GM21717 (cell line): ENCODE measurements at regions not wholly inside any gene's neighbourhood (a gene's known extent, or its start where the extent isn't known, plus 50 kb on each side); places are given as distances from the start of the nearest gene placed in this dataset.
A peak's percentile ranks its signal among the peaks of the same experiment; 100 is the strongest.
"Not testable (repeated sequence)": the region's sequence is repeated elsewhere in the genome, so short reads cannot be mapped to it uniquely, and the experiment has no call there.

Experiments
- ATAC-seq: cut with Tn5 transposase; IDR thresholded peaks from one replicate; pipeline ENCODE4 v1.9.1; 2021; ENCODE audit warnings: mild to moderate bottlenecking, moderate library complexity; ENCODE audit not compliant: unreplicated experiment

DNA sequence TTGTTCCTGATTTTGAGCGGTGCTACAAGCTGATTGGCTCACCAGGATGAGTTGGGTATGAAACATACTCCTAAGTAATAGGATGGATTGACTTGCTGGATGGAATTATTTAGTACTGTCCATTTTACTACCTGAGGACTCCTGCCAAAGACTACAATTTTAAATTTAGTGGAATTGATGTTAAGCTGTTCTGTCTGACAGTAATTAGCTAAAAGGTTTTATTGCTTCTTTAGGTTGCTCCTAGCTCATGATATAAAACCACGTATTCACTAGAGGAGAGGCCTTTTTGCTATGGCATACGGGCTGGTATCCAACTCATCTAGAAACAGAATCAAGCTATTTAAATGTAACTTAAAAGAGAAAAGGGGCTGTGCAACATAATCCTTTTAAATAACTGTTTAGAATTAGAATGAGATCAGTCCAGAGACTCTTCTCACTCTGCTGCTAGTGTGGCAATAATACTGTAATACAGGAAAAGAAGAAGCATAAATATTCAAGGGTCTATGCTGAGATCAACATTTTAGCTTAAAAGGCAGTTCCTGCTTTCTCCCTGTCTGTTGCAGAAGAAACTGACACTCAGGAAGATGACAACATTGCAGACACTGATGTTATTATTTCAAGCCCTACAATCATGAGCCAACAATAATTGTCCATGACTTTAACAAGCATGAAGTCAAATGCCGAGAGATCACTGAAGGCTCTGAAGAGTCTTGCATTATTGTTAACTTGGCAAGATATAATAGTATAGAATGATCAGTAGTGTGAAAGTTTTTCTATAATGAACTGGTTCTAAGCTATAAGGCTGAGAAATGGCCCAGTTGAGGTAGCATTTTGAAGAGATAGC lies 258.7 kb upstream of the ADGRL4 start:
- no peak for ATAC-seq

DNA sequence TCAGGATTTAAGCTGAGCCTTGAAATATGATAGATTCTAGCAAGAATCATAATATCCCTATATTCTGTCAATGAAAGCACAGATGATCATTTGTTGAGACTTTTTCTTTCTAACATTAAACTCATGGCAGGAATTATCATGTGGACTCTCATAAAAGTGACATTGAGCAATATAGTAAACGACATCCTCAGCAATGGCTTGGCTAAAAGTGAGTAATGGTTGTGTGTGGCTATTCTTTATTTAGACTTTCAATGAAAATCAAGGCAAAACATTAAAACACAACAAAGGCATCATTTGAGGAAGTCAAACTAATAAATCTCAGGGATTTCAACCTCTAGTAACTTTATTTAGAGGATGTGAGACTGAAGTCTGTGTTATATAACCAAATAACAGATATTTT lies 257.8 kb upstream of the ADGRL4 start:
- ATAC-seq, result no peak

DNA sequence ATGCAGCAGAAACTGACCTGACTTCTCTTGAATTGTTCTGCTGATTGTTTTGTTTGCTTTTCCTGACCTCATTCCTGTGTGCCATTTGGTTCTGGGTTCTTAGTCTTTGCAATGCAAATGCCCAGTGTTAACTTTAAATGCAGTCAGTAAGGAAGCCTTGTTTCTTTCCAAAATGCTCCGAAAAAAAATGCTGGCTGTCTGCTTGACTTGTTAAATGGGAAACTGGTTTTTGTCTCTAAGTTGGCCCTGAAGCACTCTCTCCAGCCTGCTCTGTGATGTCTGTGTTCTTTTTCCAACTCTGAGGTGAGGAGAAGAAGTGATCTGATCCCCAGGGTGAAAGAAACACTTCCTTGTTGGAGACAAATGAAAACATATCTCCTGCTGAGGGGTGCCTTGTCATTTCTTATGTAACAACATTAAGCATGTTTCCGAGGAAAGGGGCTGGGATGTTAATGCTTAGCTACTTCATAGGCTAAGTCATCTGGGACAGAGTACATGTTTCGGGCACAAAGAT lies 256.3 kb upstream of the ADGRL4 start:
- no peak for ATAC-seq

DNA sequence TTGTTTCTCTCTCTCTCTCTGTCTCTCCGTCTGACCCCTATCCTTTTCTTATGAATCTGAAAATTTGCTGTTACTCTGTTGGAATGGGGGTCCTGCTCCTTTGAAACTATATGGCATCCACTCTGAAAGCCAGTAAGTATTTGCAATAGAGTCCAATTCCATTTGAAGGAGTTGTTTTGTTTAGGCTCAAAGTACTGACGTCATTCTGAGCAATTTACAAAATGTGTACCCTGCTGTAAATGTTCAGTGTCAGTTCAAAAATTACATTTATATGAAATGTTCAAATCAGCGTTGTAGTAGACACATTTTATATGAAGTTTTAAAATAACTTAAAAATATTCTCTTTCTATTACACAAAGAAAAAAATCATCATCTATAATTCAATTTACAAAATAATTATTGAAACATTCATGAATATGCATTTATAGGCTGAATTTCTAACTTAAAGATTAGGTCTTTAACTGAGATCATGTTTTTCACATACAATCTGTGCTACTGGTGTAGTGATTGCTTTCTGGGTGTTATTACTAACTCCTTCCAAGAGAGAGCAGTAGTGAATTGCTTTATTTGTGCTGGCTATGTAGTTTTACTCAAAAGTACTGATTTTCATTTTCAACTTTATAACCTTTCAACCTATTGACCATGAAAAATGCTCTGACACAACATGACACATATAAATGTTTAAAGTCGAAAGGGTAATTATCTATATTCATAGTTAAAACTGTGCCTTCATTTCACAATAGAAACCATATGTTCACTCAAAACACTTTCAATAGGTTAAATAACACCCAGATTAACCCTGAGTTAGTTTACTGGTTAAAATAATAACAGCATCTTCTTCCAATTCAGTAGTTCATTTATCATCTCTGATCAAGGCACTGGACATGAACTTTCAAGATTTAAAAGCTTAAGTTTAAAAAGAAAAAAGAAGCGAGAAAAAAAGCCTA lies 253.1 kb upstream of the ADGRL4 start:
- peak; percentile 84 for ATAC-seq

DNA sequence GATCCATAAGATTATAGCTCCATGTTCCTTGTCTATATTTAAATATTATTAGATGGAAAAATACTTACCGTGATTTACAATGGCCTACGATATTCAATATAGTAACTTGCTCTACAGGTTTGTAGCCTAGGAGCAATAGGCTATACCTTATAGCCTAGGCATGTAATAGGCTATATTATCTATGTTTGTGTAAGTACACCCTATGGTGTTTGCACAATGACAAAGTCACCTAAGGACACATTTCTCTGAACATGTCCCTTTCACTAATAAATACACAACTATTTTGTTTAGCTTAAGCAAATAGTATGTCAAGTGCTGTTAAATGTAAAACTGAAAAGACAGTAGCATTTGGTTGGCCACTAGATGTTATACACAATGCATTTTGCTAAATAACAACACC lies 248.9 kb upstream of the ADGRL4 start:
- ATAC-seq, result no peak

DNA sequence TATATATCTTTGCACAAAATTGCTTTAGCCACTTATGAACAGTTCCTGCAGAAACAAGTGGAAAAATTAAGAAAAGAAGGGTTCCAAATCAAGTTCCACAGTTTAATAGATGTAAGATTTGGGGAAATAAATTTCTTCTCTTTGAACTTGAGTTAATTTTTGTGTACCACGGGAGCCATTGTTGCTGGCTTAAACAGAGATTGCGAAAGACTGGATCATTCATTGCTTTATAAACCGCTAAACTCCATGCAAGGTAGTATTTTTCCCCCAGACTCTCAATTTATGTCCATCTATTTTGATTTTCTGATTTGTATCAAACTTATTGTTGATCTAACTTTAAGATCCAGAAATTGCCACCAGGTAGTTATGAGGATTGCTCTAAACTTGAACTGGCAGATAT lies 246.1 kb upstream of the ADGRL4 start:
- ATAC-seq, result no peak

DNA sequence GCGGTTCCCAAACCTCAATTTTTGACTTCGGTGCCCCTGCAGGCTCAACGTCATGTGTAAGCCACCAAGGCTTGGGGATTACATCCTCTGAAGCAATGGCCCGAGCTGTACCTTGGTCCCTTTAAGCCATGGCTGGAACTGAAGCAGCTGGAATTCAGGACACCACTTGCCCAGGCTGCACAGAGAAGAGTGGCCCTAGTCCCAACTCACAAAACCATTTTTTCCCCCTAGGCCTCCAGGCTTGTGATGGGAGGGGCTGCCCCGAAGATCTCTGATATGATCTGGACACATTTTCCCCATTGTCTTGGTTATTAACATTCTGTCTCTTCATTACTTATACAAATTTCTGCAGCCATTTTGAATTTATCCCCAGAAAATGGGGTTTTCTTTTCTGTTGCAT lies 233.3 kb upstream of the ADGRL4 start:
- ATAC-seq, result no peak

DNA sequence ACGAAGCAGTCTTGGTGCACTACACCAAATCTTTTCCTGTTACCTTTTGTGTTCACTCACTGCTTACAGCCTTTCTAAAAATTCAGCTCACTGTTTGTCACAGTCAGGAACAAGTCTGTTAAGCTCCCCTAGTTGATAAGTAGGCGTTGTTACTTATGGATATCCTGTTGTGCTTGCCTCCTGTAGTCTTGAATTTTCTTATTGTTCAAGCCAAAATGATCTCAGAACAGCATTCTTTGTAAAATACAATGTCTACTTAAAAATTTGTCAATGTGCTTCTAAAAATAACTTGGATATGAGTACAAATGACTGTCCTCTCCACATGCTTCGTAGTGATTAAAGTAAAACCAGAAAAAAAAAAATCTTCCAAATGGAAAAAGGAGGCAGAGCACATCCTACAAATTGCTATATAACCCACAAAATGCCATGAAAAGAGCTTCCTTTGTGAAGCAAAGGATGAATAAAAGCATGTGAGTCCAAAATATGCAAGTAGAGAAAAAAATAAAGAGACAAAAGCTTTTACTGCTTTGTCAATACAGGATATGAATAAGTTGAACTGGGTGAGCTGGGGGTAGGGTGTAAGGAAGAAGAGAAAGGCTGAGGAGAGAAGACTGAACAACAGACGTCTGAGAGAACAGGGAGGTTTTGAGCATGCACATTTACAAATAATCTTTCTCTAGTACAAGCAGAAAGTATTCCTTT lies 228.9 kb upstream of the ADGRL4 start:
- ATAC-seq, result no peak

DNA sequence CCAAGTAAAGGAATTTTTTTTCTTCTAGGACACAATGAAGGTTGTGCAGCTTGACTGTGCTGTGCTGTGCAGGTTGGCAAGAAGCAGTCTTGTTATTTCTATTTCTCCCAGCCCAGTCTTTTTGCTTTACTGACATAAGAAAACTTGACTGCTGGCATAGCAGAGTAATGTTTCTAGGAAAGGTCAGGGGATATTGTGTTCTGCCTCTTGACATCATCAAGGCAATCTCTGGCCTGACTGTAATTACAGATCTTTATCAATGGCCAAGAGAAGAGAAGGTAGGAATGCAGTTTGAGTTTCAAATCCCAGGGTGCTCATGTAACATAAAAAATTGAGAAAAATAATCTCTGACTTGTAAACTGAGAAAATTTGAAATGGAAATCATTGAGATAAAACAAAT lies 226.3 kb upstream of the ADGRL4 start:
- no peak for ATAC-seq

DNA sequence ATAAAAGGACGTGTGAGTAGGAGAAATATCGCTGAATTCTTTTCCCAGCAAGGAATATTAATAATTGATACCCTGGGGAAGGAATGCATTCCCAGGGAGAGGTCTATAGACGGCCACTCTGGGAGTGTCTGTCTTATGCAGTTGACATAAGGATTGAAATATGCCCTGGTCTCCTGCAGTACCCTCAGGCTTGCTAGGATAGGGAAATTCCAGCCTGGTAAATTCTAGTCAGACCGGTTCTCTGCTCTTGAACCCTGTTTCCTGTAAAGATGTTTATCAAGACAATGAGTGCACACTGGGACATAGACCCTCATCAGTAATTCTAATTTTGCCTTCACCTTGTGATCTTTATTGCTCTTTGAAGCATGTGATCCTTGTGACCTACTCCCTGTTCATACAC lies 224.2 kb upstream of the ADGRL4 start:
- not testable (repeated sequence) for ATAC-seq

DNA sequence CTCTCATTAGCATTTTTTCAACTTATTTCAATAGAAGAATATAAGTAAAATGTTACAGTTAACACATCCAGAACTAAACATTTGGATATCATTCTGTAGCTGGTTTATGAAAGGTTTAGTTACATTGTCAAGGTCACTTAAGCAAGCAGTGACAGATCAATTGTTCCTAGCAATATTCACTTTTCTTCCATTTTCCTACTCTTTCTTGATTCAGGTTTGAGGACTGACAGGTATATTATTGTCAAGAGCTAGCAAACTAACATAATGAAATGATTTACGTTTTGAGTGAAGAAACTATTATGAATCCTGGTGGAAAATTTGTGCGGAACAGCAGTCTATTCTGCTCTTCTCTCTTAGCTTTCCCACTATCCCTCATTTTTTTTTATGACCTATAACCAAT lies 220.4 kb upstream of the ADGRL4 start:
- ATAC-seq, result no peak

DNA sequence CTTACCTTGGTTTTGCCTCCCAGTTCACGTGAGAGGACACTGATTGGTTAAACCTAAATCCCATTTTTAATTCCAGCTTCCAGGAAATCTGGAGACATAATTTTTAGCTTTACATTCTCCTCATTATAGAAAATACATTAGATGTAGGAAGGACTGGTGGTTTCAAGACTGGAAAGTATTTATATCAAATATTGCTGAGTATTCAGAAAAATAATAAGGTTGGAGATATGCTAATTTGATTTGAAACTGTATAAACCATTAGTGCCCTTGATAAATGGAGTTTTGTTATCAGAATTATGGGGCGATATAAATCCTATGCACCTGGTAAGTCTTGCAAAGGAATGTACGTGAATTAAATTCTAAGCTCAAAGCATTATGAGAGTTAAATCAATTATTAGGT lies 218.0 kb upstream of the ADGRL4 start:
- ATAC-seq, result no peak

DNA sequence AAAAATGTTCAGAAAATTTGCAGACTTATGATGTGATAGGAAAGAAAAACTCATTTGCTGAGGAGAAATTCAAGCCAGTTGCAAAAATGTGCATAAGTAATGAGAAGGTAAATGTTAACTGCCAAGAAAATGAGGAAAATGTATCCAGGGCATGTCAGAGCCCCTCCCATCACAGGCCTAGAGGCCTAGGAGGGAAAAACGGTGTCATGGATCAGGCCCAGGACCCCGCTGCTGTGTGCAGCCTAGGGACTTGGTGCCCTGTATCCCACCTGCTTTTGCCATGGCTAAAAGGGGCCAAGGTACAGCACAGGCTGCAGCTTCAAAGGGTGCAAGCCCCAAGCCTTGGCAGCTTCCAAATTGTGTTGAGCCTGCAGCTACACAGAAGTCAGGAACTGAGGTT lies 214.0 kb upstream of the ADGRL4 start:
- ATAC-seq, result no peak

DNA sequence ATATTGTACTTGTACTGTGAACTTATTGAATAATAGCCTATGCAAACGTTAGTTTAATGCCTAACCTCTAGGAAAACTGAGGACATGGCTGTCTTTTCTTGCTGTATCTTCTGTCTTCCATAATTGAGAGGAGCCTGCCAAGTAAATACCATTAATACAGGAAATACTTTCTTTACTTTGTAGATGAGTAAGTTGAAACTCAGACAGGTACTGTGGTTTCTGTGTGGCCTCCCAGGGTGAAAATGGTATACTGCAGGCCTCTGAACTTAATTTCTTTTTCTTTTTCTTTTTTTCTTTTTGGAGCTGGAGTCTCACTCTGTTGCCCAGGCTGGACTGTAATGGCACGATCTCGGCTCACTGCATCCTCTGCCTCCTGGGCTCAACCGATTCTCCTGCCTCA lies 208.8 kb upstream of the ADGRL4 start:
- ATAC-seq, result peak; percentile 61

DNA sequence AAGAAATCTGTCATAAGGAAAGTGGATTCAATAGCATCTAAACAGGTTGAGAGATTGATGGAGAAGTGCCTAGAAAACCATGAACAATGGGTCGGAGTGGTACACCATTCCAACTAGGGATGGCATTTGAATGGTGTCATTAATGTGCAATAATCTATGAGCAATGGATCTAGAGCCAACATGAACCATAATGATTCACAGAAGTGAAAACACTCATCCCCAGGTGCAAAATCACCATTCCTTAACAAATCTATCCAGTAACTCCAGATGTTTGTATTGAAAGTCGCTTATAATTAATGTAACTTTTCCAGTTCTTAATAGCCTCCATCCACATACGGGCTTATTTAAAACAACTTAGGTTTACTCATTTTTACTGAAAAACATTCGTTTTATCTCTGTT lies 201.3 kb upstream of the ADGRL4 start:
- no peak for ATAC-seq

DNA sequence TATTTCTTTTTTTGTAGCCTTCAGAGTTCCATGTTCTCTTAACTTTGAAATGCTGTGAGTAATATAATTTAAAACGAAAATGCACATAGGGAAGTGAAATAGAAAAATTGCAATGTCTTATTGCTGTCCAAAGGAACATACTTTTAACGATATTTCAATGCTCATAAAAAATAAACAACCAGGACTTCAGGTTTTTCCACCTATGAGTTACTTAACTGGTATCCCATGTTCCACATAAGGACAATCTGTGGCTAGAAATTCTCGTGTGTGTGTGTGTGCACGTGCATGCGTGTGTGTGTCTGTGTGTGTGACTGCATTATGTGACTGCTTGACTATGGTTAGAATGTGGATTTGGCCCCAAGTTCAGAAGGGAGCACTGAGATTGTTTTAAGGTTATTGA lies 200.8 kb upstream of the ADGRL4 start:
- no peak for ATAC-seq

DNA sequence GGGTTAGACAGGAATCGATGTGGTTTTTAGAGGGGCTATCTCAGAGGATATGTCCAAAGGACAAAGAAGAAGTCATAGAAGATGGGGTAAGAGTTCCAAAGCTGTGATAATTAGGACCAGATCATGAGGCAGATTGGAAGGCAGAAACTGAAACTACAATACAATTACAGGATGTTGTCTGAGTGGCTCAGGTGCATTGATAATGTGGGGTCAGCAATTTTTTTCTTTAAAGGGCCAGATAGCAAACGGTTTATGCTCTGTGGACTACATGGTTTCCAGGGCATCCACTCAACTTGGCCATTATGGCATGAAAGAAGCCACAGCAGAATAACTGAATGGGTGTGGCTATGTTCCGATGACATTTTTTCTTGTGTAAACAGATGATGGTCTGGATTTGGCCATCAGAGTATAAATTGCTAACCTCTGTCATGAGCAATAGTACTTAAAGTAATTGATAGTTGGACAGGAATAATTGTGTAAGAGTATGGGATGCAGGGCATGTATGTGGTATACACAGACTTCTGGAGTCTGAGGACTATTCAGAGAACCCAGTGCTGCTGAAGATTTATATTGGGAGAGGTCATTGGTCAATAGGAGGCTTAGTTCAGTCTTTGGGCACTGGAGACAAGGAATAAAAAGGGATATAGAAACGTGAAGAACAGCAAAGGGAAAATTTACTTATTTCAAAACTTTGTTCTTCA lies 198.4 kb upstream of the ADGRL4 start:
- ATAC-seq, result no peak

DNA sequence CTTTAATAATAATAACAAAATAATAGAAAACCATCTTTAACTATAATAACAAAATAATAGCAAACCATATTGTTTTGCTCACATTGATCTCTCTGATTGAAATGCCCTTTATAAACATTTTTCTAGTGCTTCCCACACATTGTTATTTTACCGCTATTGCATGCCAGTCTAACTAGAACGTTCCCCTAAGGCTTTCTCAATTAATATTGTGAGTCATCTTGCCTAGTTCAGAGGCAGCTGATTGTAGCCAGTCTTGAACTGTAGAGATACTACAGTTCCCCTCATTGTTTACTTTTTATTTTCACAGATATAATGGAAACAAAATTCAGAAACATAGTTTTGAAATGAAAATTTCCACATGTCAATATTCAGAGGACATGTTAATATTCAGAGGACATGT lies 192.3 kb upstream of the ADGRL4 start:
- ATAC-seq, result no peak

DNA sequence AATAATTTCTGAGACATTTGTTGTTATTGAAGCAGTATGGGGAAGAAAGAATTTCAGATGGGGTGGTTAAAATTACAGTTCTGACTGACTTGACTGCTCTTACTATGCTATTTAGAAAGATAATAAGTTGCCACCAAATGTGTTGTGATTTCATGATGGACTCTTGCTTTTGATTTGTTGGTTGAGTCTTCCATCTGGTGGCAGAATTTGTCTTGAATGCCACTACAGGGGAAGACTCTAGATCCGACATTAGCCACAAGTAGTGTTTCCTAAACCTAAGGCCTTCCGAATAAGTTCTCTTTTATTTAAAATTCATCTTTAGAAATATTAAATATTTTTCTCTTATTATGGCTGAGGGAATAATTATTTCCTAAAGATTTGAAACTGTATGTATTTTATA lies 190.9 kb upstream of the ADGRL4 start:
- ATAC-seq, result no peak

DNA sequence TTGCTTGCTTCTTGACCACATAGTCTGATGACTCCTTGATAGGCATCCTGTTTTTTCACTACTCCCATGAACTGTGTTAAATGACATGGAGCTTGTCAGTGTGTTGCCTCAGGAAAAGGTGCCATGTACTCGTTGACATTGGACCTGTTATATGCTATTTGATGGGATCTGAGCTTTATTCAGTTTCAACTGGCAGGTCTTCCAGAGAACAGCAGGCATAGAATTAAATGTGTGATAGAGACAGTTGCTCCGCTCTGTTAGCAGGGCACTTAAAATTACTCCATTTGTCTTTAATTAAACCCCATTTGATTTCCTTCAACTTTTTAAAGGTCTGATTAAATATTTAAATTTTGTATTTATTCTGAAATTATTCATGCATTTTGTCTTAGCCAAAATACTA lies 189.7 kb upstream of the ADGRL4 start:
- ATAC-seq, result no peak
